ENCODE measurements at regions not wholly inside any gene's neighbourhood (a gene's known extent, or its start where the extent isn't known, plus 50 kb on each side); places are given as distances from the start of the nearest gene placed in this dataset.

DNA sequence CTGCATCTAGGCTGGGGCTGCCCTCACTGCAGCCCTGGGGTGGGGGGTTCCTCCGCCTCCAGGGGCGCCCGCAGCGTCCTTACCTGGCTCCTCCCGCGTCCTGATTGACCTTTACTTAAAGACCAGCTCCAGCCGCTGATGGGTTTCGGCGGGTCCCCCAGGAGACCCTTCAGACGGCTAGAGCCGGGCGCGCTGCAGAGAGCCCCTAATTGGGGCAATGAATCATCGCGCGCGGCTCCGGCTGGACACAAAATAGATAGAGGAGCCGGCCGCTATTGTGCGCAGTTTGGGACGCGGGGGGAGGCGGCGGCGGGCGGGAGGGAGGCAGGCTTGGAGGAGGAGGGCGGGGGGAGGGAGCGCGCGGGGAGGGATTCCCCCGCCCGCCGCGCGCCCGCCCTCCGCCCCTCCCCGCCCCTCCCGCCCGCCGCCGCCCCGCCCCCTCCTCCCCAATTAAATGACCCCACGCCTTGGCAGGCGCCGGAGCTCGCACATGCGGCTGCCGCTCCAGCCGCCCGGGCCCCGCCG is 56.5 kb upstream of the CIBAR2 start:
- Histone ChIP-seq H3K79me2 (ENCODE audit: insufficient read depth, low read depth) (no peaks in the 10 kb centered on the region), H3K27ac (no peak overlapping the region), H3K36me3 (ENCODE audit: insufficient read depth) (no peaks in the 10 kb centered on the region), H3K4me3 (IDR thresholded peaks at IDR 0.05; ENCODE audit: insufficient read depth, low read depth, low read length) (no peak overlapping the region), H3K9ac (no peak overlapping the region), H3K4me2 (no peak overlapping the region), H3K27me3 (ENCODE audit: insufficient read depth, low read depth) (peaks cover 66% of the 10 kb centered on the region), H2AFZ (ENCODE audit: low read depth) (no peak overlapping the region), H4K20me1 (ENCODE audit: insufficient read depth) (no peaks in the 10 kb centered on the region), H3K4me1 (ENCODE audit: low read depth, poor library complexity, severe bottlenecking) (no peaks in the 10 kb centered on the region)
- TF ChIP-seq, protein P1, sequence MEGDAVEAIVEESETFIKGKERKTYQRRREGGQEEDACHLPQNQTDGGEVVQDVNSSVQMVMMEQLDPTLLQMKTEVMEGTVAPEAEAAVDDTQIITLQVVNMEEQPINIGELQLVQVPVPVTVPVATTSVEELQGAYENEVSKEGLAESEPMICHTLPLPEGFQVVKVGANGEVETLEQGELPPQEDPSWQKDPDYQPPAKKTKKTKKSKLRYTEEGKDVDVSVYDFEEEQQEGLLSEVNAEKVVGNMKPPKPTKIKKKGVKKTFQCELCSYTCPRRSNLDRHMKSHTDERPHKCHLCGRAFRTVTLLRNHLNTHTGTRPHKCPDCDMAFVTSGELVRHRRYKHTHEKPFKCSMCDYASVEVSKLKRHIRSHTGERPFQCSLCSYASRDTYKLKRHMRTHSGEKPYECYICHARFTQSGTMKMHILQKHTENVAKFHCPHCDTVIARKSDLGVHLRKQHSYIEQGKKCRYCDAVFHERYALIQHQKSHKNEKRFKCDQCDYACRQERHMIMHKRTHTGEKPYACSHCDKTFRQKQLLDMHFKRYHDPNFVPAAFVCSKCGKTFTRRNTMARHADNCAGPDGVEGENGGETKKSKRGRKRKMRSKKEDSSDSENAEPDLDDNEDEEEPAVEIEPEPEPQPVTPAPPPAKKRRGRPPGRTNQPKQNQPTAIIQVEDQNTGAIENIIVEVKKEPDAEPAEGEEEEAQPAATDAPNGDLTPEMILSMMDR (conservative IDR thresholded peaks at IDR 0.05; ENCODE audit: low read depth, low read length): no peak

DNA sequence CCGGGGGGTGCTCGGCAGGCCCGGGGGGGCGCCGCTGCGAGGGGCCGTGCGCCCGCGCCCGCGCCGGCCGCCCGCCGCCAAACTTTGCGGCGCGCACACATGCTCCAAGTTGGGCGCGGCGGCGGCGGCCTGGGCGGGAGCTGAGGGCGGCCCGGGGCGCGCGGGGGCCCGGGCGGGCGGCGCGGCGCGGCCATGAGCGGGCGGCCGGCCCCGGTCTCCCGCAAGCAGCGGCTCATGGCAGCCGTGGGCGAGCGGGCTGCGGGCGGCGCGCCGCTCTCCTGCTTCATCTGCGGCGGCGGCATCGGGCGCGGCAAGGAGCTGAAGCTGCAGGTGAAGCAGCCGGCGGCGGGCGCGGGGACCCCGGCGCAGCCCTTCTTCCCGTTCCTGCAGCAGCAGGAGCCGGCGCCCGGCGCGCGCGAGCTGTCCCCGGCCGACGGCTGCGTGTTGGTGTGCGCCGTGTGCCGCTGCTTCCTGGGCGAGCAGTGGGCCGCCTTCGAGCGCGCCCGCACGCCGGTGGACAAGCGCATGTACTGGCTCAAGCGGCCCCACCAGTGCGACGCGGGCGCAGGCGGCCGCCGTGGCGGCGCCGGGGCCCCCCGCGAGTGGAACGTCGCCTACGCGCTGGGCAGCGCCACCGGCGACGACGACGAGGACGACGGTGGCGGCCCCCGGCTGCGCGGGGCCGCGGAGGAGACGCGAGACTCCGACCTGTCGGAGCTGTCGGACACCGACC is 57.2 kb upstream of the CIBAR2 start:
- Histone ChIP-seq H2AFZ (ENCODE audit: low read depth) (no peak overlapping the region), H3K4me2 (no peak overlapping the region), H3K79me2 (ENCODE audit: insufficient read depth, low read depth) (no peaks in the 10 kb centered on the region), H3K9ac (no peak overlapping the region), H3K27me3 (ENCODE audit: insufficient read depth, low read depth) (peaks cover 66% of the 10 kb centered on the region), H3K36me3 (ENCODE audit: insufficient read depth) (no peaks in the 10 kb centered on the region), H3K4me1 (ENCODE audit: low read depth, poor library complexity, severe bottlenecking) (no peaks in the 10 kb centered on the region), H4K20me1 (ENCODE audit: insufficient read depth) (no peaks in the 10 kb centered on the region), H3K27ac (no peak overlapping the region), H3K4me3 (IDR thresholded peaks at IDR 0.05; ENCODE audit: insufficient read depth, low read depth, low read length) (no peak overlapping the region)
- TF ChIP-seq, protein P1 (conservative IDR thresholded peaks at IDR 0.05; ENCODE audit: low read depth, low read length): no peak

DNA sequence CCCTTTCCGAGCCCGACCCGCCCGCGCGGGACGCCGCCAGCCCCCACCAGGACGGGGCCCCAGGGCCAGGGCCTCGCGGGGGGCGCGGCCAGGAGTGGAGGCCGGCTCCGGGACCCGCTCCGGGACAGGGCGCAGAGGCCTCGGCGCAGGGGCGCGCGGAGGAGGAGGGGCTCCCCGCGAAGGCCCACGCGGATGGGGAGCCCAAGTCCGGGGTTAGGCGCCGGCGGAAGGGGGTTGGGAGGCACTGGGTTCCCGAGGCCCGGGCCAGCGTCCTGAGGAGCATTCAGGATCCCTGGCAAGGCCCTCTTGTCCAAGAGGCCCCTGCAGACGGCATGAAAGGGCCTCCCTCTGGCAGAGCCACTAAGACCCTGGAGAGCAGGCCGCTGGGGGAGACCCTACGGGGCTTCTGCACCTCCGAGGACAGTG is 57.8 kb upstream of the CIBAR2 start:
- H4K20me1 ChIP-seq (ENCODE audit: insufficient read depth): no peaks in the 10 kb centered on the region
- H3K4me2 ChIP-seq: no peak overlapping the region
- H2AFZ ChIP-seq (ENCODE audit: low read depth): no peak overlapping the region
- H3K27ac ChIP-seq: no peak overlapping the region
- TF ChIP-seq, protein P1 (conservative IDR thresholded peaks at IDR 0.05; ENCODE audit: low read depth, low read length): no peak
- no peaks in the 10 kb centered on the region for H3K79me2 ChIP-seq (ENCODE audit: insufficient read depth, low read depth)
- no peak overlapping the region for H3K4me3 ChIP-seq (IDR thresholded peaks at IDR 0.05; ENCODE audit: insufficient read depth, low read depth, low read length)
- H3K27me3 ChIP-seq (ENCODE audit: insufficient read depth, low read depth): peaks cover 66% of the 10 kb centered on the region
- no peak overlapping the region for H3K9ac ChIP-seq
- H3K4me1 ChIP-seq (ENCODE audit: low read depth, poor library complexity, severe bottlenecking): no peaks in the 10 kb centered on the region
- H3K36me3 ChIP-seq (ENCODE audit: insufficient read depth): no peaks in the 10 kb centered on the region

DNA sequence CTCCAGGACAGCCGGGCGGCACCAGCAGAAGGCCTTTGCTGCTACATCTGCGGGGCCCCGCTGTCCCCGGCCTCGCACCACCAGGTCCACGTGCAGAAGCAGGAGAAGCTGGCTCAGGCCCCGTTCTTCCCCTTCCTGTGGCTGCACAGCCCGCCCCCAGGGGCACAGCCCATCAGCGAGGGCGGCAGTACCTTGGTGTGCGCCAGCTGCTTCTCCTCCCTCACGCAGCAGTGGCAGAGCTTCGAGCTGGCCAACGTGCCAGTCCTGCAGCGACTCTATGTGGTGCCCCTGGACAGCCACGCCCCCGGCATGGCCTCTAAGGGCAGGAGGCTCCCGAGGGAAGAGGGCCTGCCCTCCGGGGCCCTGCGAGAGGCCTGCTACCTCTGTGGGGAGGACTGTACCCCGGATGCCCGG is 58.3 kb upstream of the CIBAR2 start:
- Histone ChIP-seq H3K4me3 (IDR thresholded peaks at IDR 0.05; ENCODE audit: insufficient read depth, low read depth, low read length) (no peak overlapping the region), H3K79me2 (ENCODE audit: insufficient read depth, low read depth) (no peaks in the 10 kb centered on the region)

More for the DNA sequence above, 58.3 kb upstream of the CIBAR2 start:
- TF ChIP-seq, protein P1 (conservative IDR thresholded peaks at IDR 0.05; ENCODE audit: low read depth, low read length): no peak
- Histone ChIP-seq H4K20me1 (ENCODE audit: insufficient read depth) (no peaks in the 10 kb centered on the region), H2AFZ (ENCODE audit: low read depth) (no peak overlapping the region), H3K27me3 (ENCODE audit: insufficient read depth, low read depth) (peaks cover 66% of the 10 kb centered on the region), H3K4me2 (no peak overlapping the region), H3K27ac (no peak overlapping the region), H3K4me1 (ENCODE audit: low read depth, poor library complexity, severe bottlenecking) (no peaks in the 10 kb centered on the region), H3K9ac (no peak overlapping the region), H3K36me3 (ENCODE audit: insufficient read depth) (no peaks in the 10 kb centered on the region)

Data from KMS-11 (cell line).